Retinal pigment epithelial cell (primary cell): ENCODE measurements at regions not wholly inside any gene's neighbourhood (a gene's known extent, or its start where the extent isn't known, plus 50 kb on each side); places are given as distances from the start of the nearest gene placed in this dataset.

Experiments
- DNase-seq: peaks from one replicate; pipeline ENCODE4 v3.0.0-alpha.2; 2010; ENCODE audit warnings: low read depth
- H3K4me3 ChIP-seq: 2 replicates; pipeline ENCODE4 v1.5.1; 2011; ENCODE audit warnings: mild to moderate bottlenecking, low read length, control low read depth, moderate library complexity
- TF ChIP-seq, protein P1 (sequence below): conservative IDR thresholded peaks from 2 replicates; pipeline ENCODE4 v1.5.1; 2011; ENCODE audit warnings: low read depth, low read length, control low read depth, inconsistent platforms

DNA sequence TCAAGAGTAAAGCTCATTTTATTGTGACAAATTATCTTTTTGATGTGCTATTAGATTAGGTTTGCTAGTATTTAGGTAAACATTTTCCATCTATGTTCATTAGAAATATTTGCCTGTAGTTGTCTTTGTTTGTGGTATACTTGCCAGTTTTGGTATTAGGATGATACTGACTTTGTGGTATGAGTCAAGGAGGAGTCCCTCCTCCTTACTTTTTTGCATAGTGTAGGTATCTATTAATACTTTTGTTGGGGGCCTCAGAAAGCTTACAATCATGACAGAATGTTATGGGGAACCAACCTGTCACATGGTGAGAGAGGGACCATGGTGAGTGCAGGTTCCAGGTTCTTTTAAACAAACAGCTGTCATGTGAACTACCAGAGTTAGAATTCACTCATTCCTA is 102.1 kb downstream of the ZWINT start:
- no peak overlapping the region for H3K4me3 ChIP-seq
- no peak for DNase-seq
- TF ChIP-seq, protein P1, sequence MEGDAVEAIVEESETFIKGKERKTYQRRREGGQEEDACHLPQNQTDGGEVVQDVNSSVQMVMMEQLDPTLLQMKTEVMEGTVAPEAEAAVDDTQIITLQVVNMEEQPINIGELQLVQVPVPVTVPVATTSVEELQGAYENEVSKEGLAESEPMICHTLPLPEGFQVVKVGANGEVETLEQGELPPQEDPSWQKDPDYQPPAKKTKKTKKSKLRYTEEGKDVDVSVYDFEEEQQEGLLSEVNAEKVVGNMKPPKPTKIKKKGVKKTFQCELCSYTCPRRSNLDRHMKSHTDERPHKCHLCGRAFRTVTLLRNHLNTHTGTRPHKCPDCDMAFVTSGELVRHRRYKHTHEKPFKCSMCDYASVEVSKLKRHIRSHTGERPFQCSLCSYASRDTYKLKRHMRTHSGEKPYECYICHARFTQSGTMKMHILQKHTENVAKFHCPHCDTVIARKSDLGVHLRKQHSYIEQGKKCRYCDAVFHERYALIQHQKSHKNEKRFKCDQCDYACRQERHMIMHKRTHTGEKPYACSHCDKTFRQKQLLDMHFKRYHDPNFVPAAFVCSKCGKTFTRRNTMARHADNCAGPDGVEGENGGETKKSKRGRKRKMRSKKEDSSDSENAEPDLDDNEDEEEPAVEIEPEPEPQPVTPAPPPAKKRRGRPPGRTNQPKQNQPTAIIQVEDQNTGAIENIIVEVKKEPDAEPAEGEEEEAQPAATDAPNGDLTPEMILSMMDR = no peak

DNA sequence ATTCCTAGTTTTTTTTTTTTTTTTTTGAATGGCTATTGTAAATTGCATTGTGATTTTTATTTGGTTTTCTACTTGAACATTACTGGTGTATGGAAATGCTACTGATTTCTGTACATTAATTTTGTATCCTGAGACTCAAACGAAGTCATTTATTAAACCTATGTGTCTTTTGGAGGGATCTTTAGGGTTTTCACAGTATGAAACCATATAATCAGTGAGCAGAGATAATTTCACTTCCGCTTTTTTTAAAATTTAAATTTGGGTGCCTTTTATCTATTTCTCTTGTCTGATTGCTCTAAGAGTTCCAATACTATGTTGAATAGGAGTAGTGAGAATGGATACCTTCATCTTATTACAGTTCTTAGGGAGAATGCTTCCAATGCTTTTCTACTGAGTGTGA is 102.7 kb downstream of the ZWINT start:
- no peak overlapping the region for H3K4me3 ChIP-seq
- no peak for DNase-seq
- TF ChIP-seq, protein P1 = no peak

DNA sequence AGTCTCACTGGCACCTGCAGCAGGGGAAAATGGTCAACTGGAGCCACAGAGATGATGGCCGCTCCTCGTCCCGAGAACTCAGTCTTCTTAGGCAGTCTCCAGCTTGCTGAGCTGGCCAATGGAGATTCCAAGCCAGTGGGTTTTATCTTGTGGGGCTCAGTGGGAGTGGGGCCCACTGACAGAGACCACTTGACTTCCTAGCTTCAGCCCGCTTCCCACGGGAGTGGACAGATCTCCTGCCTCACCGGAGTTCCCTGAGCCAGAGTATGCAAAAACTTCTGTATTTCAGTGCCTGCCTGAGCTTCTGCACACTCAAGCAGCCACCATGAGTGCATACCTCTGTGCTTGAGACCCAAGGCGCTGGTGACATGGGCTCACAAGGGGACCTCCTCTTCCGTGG is 105.8 kb downstream of the ZWINT start:
- TF ChIP-seq, protein P1 = no peak
- DNase-seq = no peak
- no peak overlapping the region for H3K4me3 ChIP-seq

DNA sequence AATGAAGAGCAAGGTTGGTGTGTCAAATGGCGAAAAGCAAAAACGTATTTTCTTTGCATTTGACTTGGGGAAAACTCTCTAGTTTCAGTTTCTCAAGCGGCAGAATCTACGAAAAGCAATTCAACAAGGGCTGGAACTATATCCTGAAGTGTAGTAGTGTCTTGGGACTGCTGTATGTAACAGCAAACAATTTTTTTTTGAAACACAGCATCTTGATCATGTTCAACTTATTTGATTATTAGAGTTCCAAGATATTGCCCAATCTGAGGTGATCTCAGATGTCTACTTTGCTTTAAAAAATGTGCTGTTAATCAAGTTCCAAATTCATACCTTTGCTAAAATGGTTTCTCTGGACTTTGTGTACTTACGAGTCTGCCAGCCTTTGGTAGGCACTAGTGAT is 120.6 kb downstream of the ZWINT start:
- TF ChIP-seq, protein P1 = no peak

DNA sequence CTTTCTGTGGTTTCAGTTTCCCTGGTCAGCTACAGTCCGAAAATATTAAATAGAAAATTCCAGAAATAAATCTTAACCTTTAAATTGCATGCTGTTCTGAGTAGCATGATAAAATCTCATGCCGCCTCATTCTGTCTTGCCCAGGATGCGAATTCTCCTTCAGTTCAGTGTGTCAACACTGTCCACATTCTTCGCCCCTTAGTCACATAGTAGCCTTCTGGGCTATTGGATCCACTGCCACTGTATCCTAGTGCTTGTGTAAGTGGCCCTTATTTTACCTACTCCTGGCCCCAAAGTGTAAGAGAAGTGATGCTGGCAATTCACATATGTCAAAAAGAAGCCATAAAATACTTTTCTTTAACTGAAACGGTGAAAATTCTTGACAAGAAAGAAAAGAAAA is 129.6 kb downstream of the ZWINT start:
- DNase-seq = no peak
- TF ChIP-seq, protein P1 = no peak
- no peak overlapping the region for H3K4me3 ChIP-seq

More for the DNA sequence above, 120.6 kb downstream of the ZWINT start:
- H3K4me3 ChIP-seq = no peak overlapping the region
- no peak for DNase-seq

DNA sequence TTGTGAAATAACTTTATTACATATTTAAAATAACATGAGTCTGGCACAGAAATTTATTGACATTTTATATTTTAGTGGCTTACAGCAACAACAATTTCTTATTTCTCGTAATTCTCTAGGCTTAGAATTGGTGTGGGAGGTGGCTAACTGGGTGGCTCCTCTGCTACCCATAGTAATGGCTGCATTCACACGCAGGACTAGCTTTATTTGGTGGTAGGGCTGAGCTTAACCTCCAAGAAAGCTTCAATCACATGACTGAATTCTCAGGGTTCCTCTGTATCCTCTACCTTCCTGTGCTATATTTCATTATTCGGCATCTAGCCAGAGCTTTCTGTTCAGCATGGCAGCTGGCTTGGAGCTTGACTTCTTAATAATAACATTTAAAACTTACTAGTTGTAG is 138.8 kb downstream of the ZWINT start:
- H3K4me3 ChIP-seq = no peak overlapping the region
- TF ChIP-seq, protein P1 = no peak
- no peak for DNase-seq

DNA sequence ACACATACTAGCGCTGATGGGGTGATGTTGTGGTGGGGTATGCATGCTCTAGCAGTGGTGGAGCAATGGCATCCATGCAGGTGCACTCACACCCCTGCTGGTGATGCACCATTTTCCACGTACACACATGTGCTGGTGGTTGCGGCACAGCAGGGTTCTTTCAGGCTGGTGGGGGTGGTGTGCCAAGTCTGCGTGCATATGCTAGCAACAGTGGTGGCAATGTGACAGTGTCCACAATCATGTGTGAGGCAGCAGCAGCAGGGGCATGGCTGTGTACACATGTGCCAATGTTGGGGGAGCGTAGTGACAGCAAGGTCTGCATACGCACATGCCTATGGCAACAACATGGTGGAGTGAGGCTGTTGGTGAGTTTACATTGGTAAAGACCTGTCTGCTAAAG is 148.1 kb downstream of the ZWINT start:
- no peak overlapping the region for H3K4me3 ChIP-seq
- TF ChIP-seq, protein P1 = no peak
- DNase-seq = no peak
